B cell (primary cell): ENCODE measurements at regions not wholly inside any gene's neighbourhood (a gene's known extent, or its start where the extent isn't known, plus 50 kb on each side); places are given as distances from the start of the nearest gene placed in this dataset.

ENCODE experiments used
- ATAC-seq: fragments of 200-7000 bp; cut with Tn5 transposase; one replicate; pipeline ENCODE4 v1.10.0; 2021; ENCODE audit warnings: low read depth, mild to moderate bottlenecking, moderate number of reproducible peaks, moderate library complexity
- CTCF ChIA-PET: fragments of 350-600 bp; sonication (Branson Sonifier 250); formaldehyde crosslinking; loops from one replicate; lab custom pipeline; 2021; ENCODE audit warnings: antibody characterized with exemption, inconsistent platforms; lab: Charles Lee
- POLR2A ChIA-PET: fragments of 350-600 bp; sonication (Branson Sonifier 250); formaldehyde crosslinking; loops from one replicate; lab custom pipeline; 2021; ENCODE audit warnings: antibody characterized with exemption; lab: Charles Lee
- DNase-seq: peaks from one replicate; pipeline ENCODE4 v3.0.0; 2013
- H2AFZ ChIP-seq: 2 replicates; pipeline ENCODE4 v1.6.1; 2012; ENCODE audit warnings: mild to moderate bottlenecking, low read depth, low read length; ENCODE audit not compliant: insufficient read depth, poor library complexity, severe bottlenecking
- H3K27ac ChIP-seq, 2 donors: 1 replicate in 1 of 2; 2 replicates in 1 of 2; pipeline ENCODE4 v1.5.1; 2012 to 2013; ENCODE audit warnings: low read length in 2 of 2, mild to moderate bottlenecking in 2 of 2, moderate library complexity in 1 of 2
- H3K27me3 ChIP-seq, 4 experiments: fragments of 200-600 bp in 1 of 4; sonication (generic) in 1 of 4; replicated peaks in 1 of 4; 1 replicate in 2 of 4; 2 replicates in 2 of 4; pipeline versions ENCODE4 v1.6.1 to v1.7.0; 2013 to 2016; ENCODE audit warnings: low read length in 3 of 4, mild to moderate bottlenecking in 2 of 4, mixed read lengths in 1 of 4, moderate library complexity in 1 of 4; ENCODE audit not compliant: insufficient read depth in 4 of 4, control insufficient read depth in 3 of 4; ENCODE audit errors: control extremely low read depth in 1 of 4
- H3K36me3 ChIP-seq, 2 experiments: replicated peaks in 1 of 2; 1 replicate in 1 of 2; 2 replicates in 1 of 2; pipeline versions ENCODE4 v1.6.1 to v1.7.1; 2013; ENCODE audit warnings: low read length in 1 of 2; ENCODE audit not compliant: insufficient read depth in 2 of 2, control insufficient read depth in 1 of 2; ENCODE audit errors: control extremely low read depth in 1 of 2, extremely low read depth in 1 of 2
- H3K4me1 ChIP-seq, 2 donors: fragments of 200-600 bp in 1 of 2; sonication (generic) in 1 of 2; 1 replicate in 1 of 2; 2 replicates in 1 of 2; pipeline versions ENCODE4 v1.5.1 to v1.6.1; 2013 to 2017; ENCODE audit warnings: low read length in 2 of 2; ENCODE audit not compliant: control insufficient read depth in 2 of 2, insufficient read depth in 2 of 2
- H3K4me2 ChIP-seq: replicated peaks from 2 replicates; pipeline ENCODE3; 2012; ENCODE audit warnings: mild to moderate bottlenecking, low read depth, low read length; ENCODE audit not compliant: poor library complexity, severe bottlenecking
- H3K4me3 ChIP-seq, 5 experiments: fragments of 200-600 bp in 1 of 5; sonication (generic) in 1 of 5; 1 replicate in 3 of 5; 2 replicates in 2 of 5; pipeline versions ENCODE4 v1.5.1 to v1.7.0; 2011 to 2016; ENCODE audit warnings: low read length in 4 of 5, mild to moderate bottlenecking in 4 of 5, low read depth in 2 of 5, control low read depth in 1 of 5, moderate library complexity in 1 of 5; ENCODE audit not compliant: insufficient read depth in 1 of 5; ENCODE audit errors: control extremely low read depth in 1 of 5, extremely low read depth in 1 of 5
- H3K79me2 ChIP-seq: fragments of 200-600 bp; sonication (generic); one replicate; pipeline ENCODE4 v1.6.0; 2016; ENCODE audit warnings: low read length; ENCODE audit not compliant: control insufficient read depth, insufficient read depth
- H3K9ac ChIP-seq: fragments of 200-600 bp; sonication (generic); 2 replicates; pipeline ENCODE4 v1.6.1; 2017; ENCODE audit warnings: mild to moderate bottlenecking, low read length, moderate library complexity
- H3K9me3 ChIP-seq, 3 donors: one replicate each; pipeline versions ENCODE4 v1.6.1 to v1.7.1; 2013; ENCODE audit warnings: low read length in 2 of 3; ENCODE audit not compliant: control insufficient read depth in 2 of 3, insufficient read depth in 1 of 3; ENCODE audit errors: control extremely low read depth in 1 of 3
- H4K20me1 ChIP-seq: 2 replicates; pipeline ENCODE4 v1.6.0; 2012; ENCODE audit warnings: mild to moderate bottlenecking, low read length; ENCODE audit not compliant: insufficient read depth, control insufficient read depth, poor library complexity, severe bottlenecking
- H3K27ac Mint-ChIP-seq: one replicate; pipeline ENCODE4 v1.8.0; 2021; ENCODE audit warnings: mixed read lengths
- H3K27me3 Mint-ChIP-seq: one replicate; pipeline ENCODE4 v1.8.0; 2021; ENCODE audit warnings: mixed read lengths
- H3K4me1 Mint-ChIP-seq: one replicate; pipeline ENCODE4 v1.8.0; 2021; ENCODE audit warnings: mixed read lengths
- H3K4me3 Mint-ChIP-seq: one replicate; pipeline ENCODE4 v1.8.0; 2021; ENCODE audit warnings: mixed read lengths
- H3K9me3 Mint-ChIP-seq: one replicate; pipeline ENCODE4 v1.8.0; 2022; ENCODE audit warnings: mixed read lengths; ENCODE audit not compliant: insufficient read depth
- CTCF ChIP-seq: fragments of 200-600 bp; IDR thresholded peaks from one replicate; pipeline ENCODE4 v1.8.0; 2022; ENCODE audit warnings: antibody characterized with exemption, mild to moderate bottlenecking
- EZH2 ChIP-seq: IDR thresholded peaks from 2 replicates; pipeline ENCODE4 v1.6.1; 2012; ENCODE audit warnings: borderline replicate concordance, low read depth, mild to moderate bottlenecking, moderate library complexity, low read length; ENCODE audit not compliant: insufficient read depth, poor library complexity, severe bottlenecking
- WGBS: methylation state at CpG from one replicate; pipeline ENCODE4 v1.1.5; 2013; ENCODE audit warnings: missing lambda C conversion rate; ENCODE audit not compliant: insufficient coverage; 5-methylcytosine and 5-hydroxymethylcytosine counted together
- intact Hi-C: fragments of 100-400 bp; cut with micrococcal nuclease; formaldehyde crosslinking; loops from one replicate; pipeline ENCODE4 v1.10.0; 2022

GRCh38 chr5:74257645-74258313 lies 382.7 kb downstream of the ENC1 start:
- H4K20me1 ChIP-seq = no peaks in the 10 kb centered on the region
- H2AFZ ChIP-seq = no peak overlapping the region
- ChIA-PET CTCF (no interaction called here), POLR2A (no interaction called here)
- H3K27me3 ChIP-seq = no peaks in the 10 kb centered on the region
- Mint-ChIP-seq H3K4me3 (no peak overlapping the region), H3K9me3 (no peaks in the 10 kb centered on the region), H3K27me3 (peaks cover 7% of the 10 kb centered on the region), H3K4me1 (peaks cover 5% of the 10 kb centered on the region), H3K27ac (no peak overlapping the region)
- H3K4me1 ChIP-seq = peaks cover 0 to 7% of the 10 kb centered on the region in 2 donors
- intact Hi-C loops = no loop called here
- WGBS = 20% methylated on average over 5 of the region's 6 CpGs
- H3K79me2 ChIP-seq = no peaks in the 10 kb centered on the region
- no peaks in the 10 kb centered on the region for H3K9me3 ChIP-seq
- no peak for TF ChIP-seq EZH2
- no peak for TF ChIP-seq CTCF
- no peaks in the 10 kb centered on the region for H3K36me3 ChIP-seq
- H3K4me2 ChIP-seq = no peak overlapping the region
- H3K4me3 ChIP-seq = no peak overlapping the region
- ATAC-seq (no peak), DNase-seq (no peak)
- no peak overlapping the region for H3K27ac ChIP-seq
- H3K9ac ChIP-seq = no peak overlapping the region

- H4K20me1 ChIP-seq = no peaks in the 10 kb centered on the region
- DNase-seq (no peak), ATAC-seq (no peak)
- TF ChIP-seq EZH2 (no peak), CTCF (no peak)
- H3K4me2 ChIP-seq = no peak overlapping the region
- H2AFZ ChIP-seq = no peak overlapping the region
- Mint-ChIP-seq H3K9me3 (no peaks in the 10 kb centered on the region), H3K27ac (no peak overlapping the region), H3K4me3 (no peak overlapping the region), H3K27me3 (peaks cover 11% of the 10 kb centered on the region), H3K4me1 (peaks cover 5% of the 10 kb centered on the region)
- WGBS = 87% methylated on average over 1 of the region's 5 CpGs
- no peaks in the 10 kb centered on the region for H3K79me2 ChIP-seq
- no peaks in the 10 kb centered on the region for H3K36me3 ChIP-seq
- no peaks in the 10 kb centered on the region for H3K9me3 ChIP-seq
- intact Hi-C loops = no loop called here
- H3K4me3 ChIP-seq = no peak overlapping the region
- no peak overlapping the region for H3K27ac ChIP-seq
- ChIA-PET CTCF (no interaction called here), POLR2A (no interaction called here)
- H3K9ac ChIP-seq = no peak overlapping the region
- H3K4me1 ChIP-seq = peaks cover 0 to 7% of the 10 kb centered on the region in 2 donors
- no peaks in the 10 kb centered on the region for H3K27me3 ChIP-seq
Observed at GRCh38 chr5:74257060-74257527, 383.4 kb downstream of the ENC1 start.
